Coronary artery (tissue), 2 donors: ENCODE measurements at regions not wholly inside any gene's neighbourhood (a gene's known extent, or its start where the extent isn't known, plus 50 kb on each side); places are given as distances from the start of the nearest gene placed in this dataset.

Experiments
- DNase-seq: peaks from one replicate; pipeline ENCODE4 v3.0.0-alpha.2; 2017; ENCODE audit warnings: low spot score
- H3K27ac ChIP-seq, 2 donors: fragments of 200-600 bp; sonication (generic); one replicate each; pipeline ENCODE4 v1.5.1; 2016 to 2019
- H3K4me3 ChIP-seq: fragments of 200-600 bp; sonication (generic); 2 replicates; pipeline ENCODE4 v1.5.1; 2016; ENCODE audit warnings: mild to moderate bottlenecking, moderate library complexity
- CTCF ChIP-seq: fragments of 200-600 bp; sonication (generic); IDR thresholded peaks from one replicate; pipeline ENCODE4 v1.5.1; 2019; ENCODE audit warnings: antibody characterized with exemption

GRCh38 chr7:17620566-17620965 lies 319.7 kb downstream of the SNX13 start:
- DNase-seq, result no peak
- TF ChIP-seq CTCF, result no peak
- Histone ChIP-seq H3K27ac (no peak overlapping the region), H3K4me3 (no peak overlapping the region)

GRCh38 chr7:17622451-17622850 lies 317.8 kb downstream of the SNX13 start:
- TF ChIP-seq CTCF, result no peak
- H3K4me3 ChIP-seq, result no peak overlapping the region
- H3K27ac ChIP-seq, result no peak overlapping the region
- DNase-seq, result no peak

- no peak overlapping the region for H3K4me3 ChIP-seq
- TF ChIP-seq CTCF, result no peak
- no peak for DNase-seq
- no peak overlapping the region for H3K27ac ChIP-seq
Observed at GRCh38 chr7:17623546-17624185, 316.6 kb downstream of the SNX13 start.

- no peak for DNase-seq
- H3K27ac ChIP-seq, result no peak overlapping the region
- no peak for TF ChIP-seq CTCF
- no peak overlapping the region for H3K4me3 ChIP-seq
Observed at GRCh38 chr7:17624379-17624778, 315.9 kb downstream of the SNX13 start.

- Histone ChIP-seq H3K4me3 (no peak overlapping the region), H3K27ac (no peak overlapping the region)
- no peak for DNase-seq
- no peak for TF ChIP-seq CTCF
Observed at GRCh38 chr7:17625043-17625442, 315.3 kb downstream of the SNX13 start.

- no peak for DNase-seq
- no peak overlapping the region for H3K27ac ChIP-seq
- no peak for TF ChIP-seq CTCF
Observed at GRCh38 chr7:17626235-17626634, 314.1 kb downstream of the SNX13 start.

GRCh38 chr7:17631061-17631460 lies 309.2 kb downstream of the SNX13 start:
- Histone ChIP-seq H3K4me3 (no peak overlapping the region), H3K27ac (no peak overlapping the region)
- TF ChIP-seq CTCF, result no peak
- DNase-seq, result no peak

More at GRCh38 chr7:17626235-17626634, 314.1 kb downstream of the SNX13 start:
- H3K4me3 ChIP-seq, result no peak overlapping the region
